ENCODE measurements at regions not wholly inside any gene's neighbourhood (a gene's known extent, or its start where the extent isn't known, plus 50 kb on each side); places are given as distances from the start of the nearest gene placed in this dataset.

DNA sequence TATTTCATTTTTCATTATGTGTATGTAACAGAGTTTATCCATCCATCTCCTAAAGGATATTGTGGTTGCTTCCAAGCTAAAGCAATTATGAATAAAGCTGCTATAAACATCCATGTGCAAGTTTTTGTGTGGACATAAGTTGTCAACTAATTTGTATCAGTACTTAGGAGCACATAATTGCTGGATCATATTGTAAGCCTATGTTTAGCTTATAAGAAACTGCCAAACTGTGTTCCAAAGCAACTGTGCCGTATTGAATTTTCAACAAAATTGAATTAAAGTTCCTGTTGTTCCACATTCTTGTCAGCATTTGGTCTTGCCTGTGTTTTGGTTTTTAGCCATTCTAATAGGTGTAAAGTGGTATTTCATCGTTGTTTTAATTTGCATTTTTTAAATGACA, 416.9 kb downstream of the SLC6A15 start:
- Histone ChIP-seq H3K4me3 (ENCODE audit: low read length) (no peak overlapping the region), H3K9me2 (replicated peaks; ENCODE audit: insufficient read depth, low read length) (no peaks in the 10 kb centered on the region), H4K20me1 (ENCODE audit: insufficient read depth, low read depth, low read length) (no peaks in the 10 kb centered on the region), H3K9me3 (ENCODE audit: low read length) (no peaks in the 10 kb centered on the region; the same call in 1 of the 2 replicates), H3K36me3 (ENCODE audit: insufficient read depth, low read length) (no peaks in the 10 kb centered on the region), H3K4me1 (ENCODE audit: low read length) (no peaks in the 10 kb centered on the region), H3K9ac (ENCODE audit: low read length) (no peak overlapping the region), H3K27me3 (ENCODE audit: low read length) (no peaks in the 10 kb centered on the region), H3K79me2 (ENCODE audit: low read length) (no peaks in the 10 kb centered on the region), H2AFZ (ENCODE audit: low read length) (no peak overlapping the region), H3K4me2 (ENCODE audit: low read depth, low read length, poor library complexity, severe bottlenecking) (no peak overlapping the region), H3K27ac (ENCODE audit: low read length) (no peak overlapping the region)
- no peak for DNase-seq

DNA sequence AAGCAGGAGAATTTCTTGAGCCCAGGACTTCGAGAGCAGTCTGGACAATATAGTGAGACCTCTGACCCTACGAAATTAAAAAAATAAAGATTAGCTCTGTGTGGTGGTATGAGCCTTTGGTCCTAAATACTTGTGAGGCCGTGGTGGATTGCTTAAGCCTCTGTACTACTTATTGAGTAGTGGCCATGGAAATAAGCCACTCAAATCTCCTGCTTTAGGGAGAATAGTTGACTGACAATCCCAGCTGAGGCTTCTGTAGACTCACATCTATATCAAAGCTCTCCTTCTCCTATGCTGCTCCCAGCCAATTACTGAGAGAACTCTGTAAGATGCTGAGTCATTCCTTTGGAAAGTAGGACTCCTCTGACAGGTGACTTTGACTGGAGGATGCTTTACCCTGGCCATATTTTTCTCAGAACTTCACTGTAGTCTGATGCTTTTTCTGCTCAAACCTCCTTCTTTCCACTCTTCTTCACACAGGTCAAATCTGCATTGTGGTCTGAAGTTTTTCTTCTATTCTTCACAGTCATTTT, 420.2 kb downstream of the SLC6A15 start:
- DNase-seq = no peak

GRCh38 chr12:84484798-84485197, 427.8 kb downstream of the SLC6A15 start:
- no peaks in the 10 kb centered on the region for H3K27me3 ChIP-seq (ENCODE audit: low read length)
- H2AFZ ChIP-seq (ENCODE audit: low read length) = no peak overlapping the region
- no peaks in the 10 kb centered on the region for H4K20me1 ChIP-seq (ENCODE audit: insufficient read depth, low read depth, low read length)
- DNase-seq = no peak
- no peaks in the 10 kb centered on the region for H3K9me2 ChIP-seq (replicated peaks; ENCODE audit: insufficient read depth, low read length)
- H3K9me3 ChIP-seq (ENCODE audit: low read length) = peaks cover 11% of the 10 kb centered on the region
- H3K9ac ChIP-seq (ENCODE audit: low read length) = no peak overlapping the region
- no peaks in the 10 kb centered on the region for H3K79me2 ChIP-seq (ENCODE audit: low read length)
- H3K4me2 ChIP-seq (ENCODE audit: low read depth, low read length, poor library complexity, severe bottlenecking) = no peak overlapping the region
- H3K36me3 ChIP-seq (ENCODE audit: insufficient read depth, low read length) = no peaks in the 10 kb centered on the region
- no peak overlapping the region for H3K4me3 ChIP-seq (ENCODE audit: low read length)
- no peak overlapping the region for H3K27ac ChIP-seq (ENCODE audit: low read length)
- no peaks in the 10 kb centered on the region for H3K4me1 ChIP-seq (ENCODE audit: low read length)

More for the DNA sequence above, 420.2 kb downstream of the SLC6A15 start:
- no peaks in the 10 kb centered on the region for H3K4me1 ChIP-seq (ENCODE audit: low read length)
- H2AFZ ChIP-seq (ENCODE audit: low read length) = no peak overlapping the region
- no peaks in the 10 kb centered on the region for H3K27me3 ChIP-seq (ENCODE audit: low read length)
- H3K4me2 ChIP-seq (ENCODE audit: low read depth, low read length, poor library complexity, severe bottlenecking) = no peak overlapping the region
- H3K9me2 ChIP-seq (replicated peaks; ENCODE audit: insufficient read depth, low read length) = no peaks in the 10 kb centered on the region
- peaks cover 4% of the 10 kb centered on the region for H3K9me3 ChIP-seq (ENCODE audit: low read length)
- H3K4me3 ChIP-seq (ENCODE audit: low read length) = no peak overlapping the region
- H3K9ac ChIP-seq (ENCODE audit: low read length) = no peak overlapping the region
- no peaks in the 10 kb centered on the region for H3K79me2 ChIP-seq (ENCODE audit: low read length)
- no peak overlapping the region for H3K27ac ChIP-seq (ENCODE audit: low read length)
- H4K20me1 ChIP-seq (ENCODE audit: insufficient read depth, low read depth, low read length) = no peaks in the 10 kb centered on the region
- no peaks in the 10 kb centered on the region for H3K36me3 ChIP-seq (ENCODE audit: insufficient read depth, low read length)

DNA sequence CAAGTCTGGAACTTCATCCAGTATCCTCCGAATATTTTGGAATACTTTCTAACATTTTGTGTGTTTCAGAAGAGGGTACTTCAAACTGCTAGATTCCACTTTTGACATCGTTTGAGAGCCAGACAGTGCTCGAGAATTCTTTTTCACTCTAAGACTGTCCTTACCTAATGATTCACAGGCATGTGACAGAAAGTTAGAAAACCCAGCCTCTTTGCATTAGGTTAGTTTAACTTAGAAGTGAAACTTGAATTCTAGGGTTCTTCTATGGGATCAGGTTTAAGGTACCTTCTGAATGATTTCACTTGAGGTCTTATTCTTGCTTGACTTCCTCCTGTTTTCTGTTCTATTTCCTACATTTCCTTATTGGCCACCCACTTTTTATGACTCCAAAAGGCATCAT, 431.8 kb downstream of the SLC6A15 start:
- Histone ChIP-seq H3K4me1 (ENCODE audit: low read length) (peaks cover 8% of the 10 kb centered on the region), H3K27me3 (ENCODE audit: low read length) (no peaks in the 10 kb centered on the region), H3K9ac (ENCODE audit: low read length) (no peak overlapping the region), H4K20me1 (ENCODE audit: insufficient read depth, low read depth, low read length) (no peaks in the 10 kb centered on the region), H3K27ac (ENCODE audit: low read length) (no peak overlapping the region), H3K79me2 (ENCODE audit: low read length) (no peaks in the 10 kb centered on the region), H3K9me3 (ENCODE audit: low read length) (peaks cover 10% of the 10 kb centered on the region; the same call in 1 of the 2 replicates), H2AFZ (ENCODE audit: low read length) (no peak overlapping the region), H3K4me3 (ENCODE audit: low read length) (no peak overlapping the region), H3K9me2 (replicated peaks; ENCODE audit: insufficient read depth, low read length) (no peaks in the 10 kb centered on the region), H3K4me2 (ENCODE audit: low read depth, low read length, poor library complexity, severe bottlenecking) (no peak overlapping the region), H3K36me3 (ENCODE audit: insufficient read depth, low read length) (no peaks in the 10 kb centered on the region)
- DNase-seq = no peak

DNA sequence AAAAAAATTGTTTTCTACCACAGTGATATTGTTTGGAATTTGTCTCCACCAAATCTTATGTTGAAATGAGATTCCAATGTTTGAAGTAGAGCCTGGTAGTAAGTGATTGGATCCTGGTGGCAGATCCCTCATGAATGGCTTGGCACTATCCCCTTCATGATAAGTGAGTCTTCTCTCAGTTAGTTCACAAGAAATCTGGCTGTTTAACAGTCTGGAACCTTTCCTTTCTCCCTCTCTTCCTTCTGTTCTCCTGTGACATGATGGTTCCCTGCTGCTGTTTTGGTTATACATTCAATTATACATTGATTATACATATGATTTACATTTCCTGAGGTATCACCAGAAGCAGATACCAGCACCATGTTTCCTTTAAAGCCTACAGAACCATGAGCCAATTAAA, 442.2 kb downstream of the SLC6A15 start:
- Histone ChIP-seq H3K4me2 (ENCODE audit: low read depth, low read length, poor library complexity, severe bottlenecking) (no peak overlapping the region), H2AFZ (ENCODE audit: low read length) (no peak overlapping the region), H3K9ac (ENCODE audit: low read length) (no peak overlapping the region), H3K9me2 (replicated peaks; ENCODE audit: insufficient read depth, low read length) (no peaks in the 10 kb centered on the region), H3K4me3 (ENCODE audit: low read length) (no peak overlapping the region), H3K36me3 (ENCODE audit: insufficient read depth, low read length) (no peaks in the 10 kb centered on the region), H3K9me3 (ENCODE audit: low read length) (peaks cover 28% of the 10 kb centered on the region), H3K27me3 (ENCODE audit: low read length) (no peaks in the 10 kb centered on the region), H3K4me1 (ENCODE audit: low read length) (no peaks in the 10 kb centered on the region), H3K27ac (ENCODE audit: low read length) (no peak overlapping the region), H3K79me2 (ENCODE audit: low read length) (no peaks in the 10 kb centered on the region), H4K20me1 (ENCODE audit: insufficient read depth, low read depth, low read length) (no peaks in the 10 kb centered on the region)
- no peak for DNase-seq

- no peaks in the 10 kb centered on the region for H3K27me3 ChIP-seq (ENCODE audit: low read length)
- no peaks in the 10 kb centered on the region for H3K79me2 ChIP-seq (ENCODE audit: low read length)
- no peak overlapping the region for H3K4me2 ChIP-seq (ENCODE audit: low read depth, low read length, poor library complexity, severe bottlenecking)
- H3K9ac ChIP-seq (ENCODE audit: low read length) = no peak overlapping the region
- no peaks in the 10 kb centered on the region for H3K9me2 ChIP-seq (replicated peaks; ENCODE audit: insufficient read depth, low read length)
- no peak for DNase-seq
- peaks cover 18% of the 10 kb centered on the region for H3K9me3 ChIP-seq (ENCODE audit: low read length)
- H3K4me3 ChIP-seq (ENCODE audit: low read length) = no peak overlapping the region
- no peaks in the 10 kb centered on the region for H3K36me3 ChIP-seq (ENCODE audit: insufficient read depth, low read length)
- H3K4me1 ChIP-seq (ENCODE audit: low read length) = no peaks in the 10 kb centered on the region
- no peaks in the 10 kb centered on the region for H4K20me1 ChIP-seq (ENCODE audit: insufficient read depth, low read depth, low read length)
- no peak overlapping the region for H2AFZ ChIP-seq (ENCODE audit: low read length)
- no peak overlapping the region for H3K27ac ChIP-seq (ENCODE audit: low read length)
Measured at GRCh38 chr12:84464616-84465015, 448.0 kb downstream of the SLC6A15 start.

DNA sequence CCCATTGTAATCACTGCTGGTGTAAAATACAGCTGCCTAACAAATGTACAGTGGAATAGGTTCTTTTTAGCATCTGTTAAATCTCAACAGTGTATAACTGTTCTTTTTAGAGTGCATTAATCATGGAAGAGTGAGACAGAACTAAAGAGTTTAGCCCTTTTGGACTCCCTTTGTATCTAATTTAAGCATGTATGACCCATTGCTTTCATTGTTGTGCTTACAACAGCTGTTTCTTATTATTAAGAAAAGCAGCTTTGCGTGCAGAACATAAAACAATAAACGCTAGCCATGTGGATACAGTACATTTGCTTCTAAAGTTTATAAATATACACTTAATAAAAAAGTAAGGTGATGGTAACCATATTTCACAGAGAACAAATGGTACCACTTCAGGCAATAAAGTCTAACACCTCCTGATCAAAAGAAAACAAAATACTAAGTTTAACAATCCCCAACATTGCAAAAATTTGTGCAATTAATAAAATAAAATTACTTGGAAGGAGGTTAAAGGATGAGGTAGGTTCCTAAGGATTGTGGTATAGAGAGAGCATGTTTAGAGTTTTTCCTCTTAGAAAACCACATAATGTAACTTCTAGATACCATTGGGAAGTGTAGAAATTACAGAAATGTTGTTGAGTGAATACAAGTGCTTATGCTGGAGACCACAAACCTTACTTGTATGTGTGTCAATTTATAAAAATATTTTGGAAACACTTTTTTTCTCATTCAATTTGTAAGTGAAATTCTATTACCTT, 448.7 kb downstream of the SLC6A15 start:
- no peaks in the 10 kb centered on the region for H3K9me2 ChIP-seq (replicated peaks; ENCODE audit: insufficient read depth, low read length)
- no peak overlapping the region for H2AFZ ChIP-seq (ENCODE audit: low read length)
- H3K79me2 ChIP-seq (ENCODE audit: low read length) = no peaks in the 10 kb centered on the region
- no peak overlapping the region for H3K27ac ChIP-seq (ENCODE audit: low read length)
- peaks cover 17% of the 10 kb centered on the region for H3K9me3 ChIP-seq (ENCODE audit: low read length)
- H3K27me3 ChIP-seq (ENCODE audit: low read length) = no peaks in the 10 kb centered on the region
- H3K4me3 ChIP-seq (ENCODE audit: low read length) = no peak overlapping the region
- no peaks in the 10 kb centered on the region for H3K4me1 ChIP-seq (ENCODE audit: low read length)
- H3K9ac ChIP-seq (ENCODE audit: low read length) = no peak overlapping the region
- H4K20me1 ChIP-seq (ENCODE audit: insufficient read depth, low read depth, low read length) = no peaks in the 10 kb centered on the region
- no peak for DNase-seq
- no peak overlapping the region for H3K4me2 ChIP-seq (ENCODE audit: low read depth, low read length, poor library complexity, severe bottlenecking)
- no peaks in the 10 kb centered on the region for H3K36me3 ChIP-seq (ENCODE audit: insufficient read depth, low read length)

DNA sequence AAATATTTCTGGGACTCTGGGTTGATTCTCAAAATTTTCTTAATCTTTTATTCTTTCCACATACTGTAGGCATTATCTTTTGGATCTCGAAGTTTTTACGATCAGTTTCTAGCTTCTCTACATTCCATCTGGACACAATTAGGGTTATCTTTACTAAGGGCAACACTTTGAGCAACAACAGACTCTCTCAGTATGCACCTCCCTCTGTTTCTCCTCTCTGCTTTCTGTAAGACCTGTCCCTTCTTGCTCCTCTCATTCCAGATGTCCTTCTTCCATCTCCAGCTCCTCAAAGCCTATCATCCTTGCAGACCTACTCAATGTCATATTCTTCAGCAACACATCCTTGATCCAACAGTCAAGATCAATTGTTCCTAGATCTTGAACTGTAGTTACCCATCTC, 457.0 kb downstream of the SLC6A15 start:
- no peak overlapping the region for H3K27ac ChIP-seq (ENCODE audit: low read length)
- H3K36me3 ChIP-seq (ENCODE audit: insufficient read depth, low read length) = no peaks in the 10 kb centered on the region
- peaks cover 32% of the 10 kb centered on the region for H3K9me3 ChIP-seq (ENCODE audit: low read length)
- no peak overlapping the region for H3K4me2 ChIP-seq (ENCODE audit: low read depth, low read length, poor library complexity, severe bottlenecking)
- H3K4me1 ChIP-seq (ENCODE audit: low read length) = no peaks in the 10 kb centered on the region
- no peaks in the 10 kb centered on the region for H3K27me3 ChIP-seq (ENCODE audit: low read length)
- no peaks in the 10 kb centered on the region for H4K20me1 ChIP-seq (ENCODE audit: insufficient read depth, low read depth, low read length)
- H3K79me2 ChIP-seq (ENCODE audit: low read length) = no peaks in the 10 kb centered on the region
- H2AFZ ChIP-seq (ENCODE audit: low read length) = no peak overlapping the region
- no peaks in the 10 kb centered on the region for H3K9me2 ChIP-seq (replicated peaks; ENCODE audit: insufficient read depth, low read length)
- H3K9ac ChIP-seq (ENCODE audit: low read length) = no peak overlapping the region
- no peak for DNase-seq
- H3K4me3 ChIP-seq (ENCODE audit: low read length) = no peak overlapping the region
